ENCODE measurements at regions not wholly inside any gene's neighbourhood (a gene's known extent, or its start where the extent isn't known, plus 50 kb on each side); places are given as distances from the start of the nearest gene placed in this dataset.
"Not testable (repeated sequence)": the region's sequence is repeated elsewhere in the genome, so short reads cannot be mapped to it uniquely, and the experiment has no call there.

- Histone ChIP-seq H3K4me3 (no peak overlapping the region), H3K9me3 (no peaks in the 10 kb centered on the region), H3K4me1 (replicated peaks) (no peaks in the 10 kb centered on the region), H3K27me3 (replicated peaks; ENCODE audit: insufficient read depth) (no peaks in the 10 kb centered on the region), H3K27ac (no peak overlapping the region), H3K36me3 (no peaks in the 10 kb centered on the region)
- 82% methylated on average over 2 of the region's 2 CpGs for WGBS
- no peak for DNase-seq (ENCODE audit: low spot score)
- intact Hi-C loops (cut with DNase I) = no loop called here
- no peak for TF ChIP-seq POLR2A (IDR thresholded peaks at IDR 0.05)
- TF ChIP-seq POLR2AphosphoS5 (IDR thresholded peaks at IDR 0.05) = no peak
- TF ChIP-seq, protein P1, sequence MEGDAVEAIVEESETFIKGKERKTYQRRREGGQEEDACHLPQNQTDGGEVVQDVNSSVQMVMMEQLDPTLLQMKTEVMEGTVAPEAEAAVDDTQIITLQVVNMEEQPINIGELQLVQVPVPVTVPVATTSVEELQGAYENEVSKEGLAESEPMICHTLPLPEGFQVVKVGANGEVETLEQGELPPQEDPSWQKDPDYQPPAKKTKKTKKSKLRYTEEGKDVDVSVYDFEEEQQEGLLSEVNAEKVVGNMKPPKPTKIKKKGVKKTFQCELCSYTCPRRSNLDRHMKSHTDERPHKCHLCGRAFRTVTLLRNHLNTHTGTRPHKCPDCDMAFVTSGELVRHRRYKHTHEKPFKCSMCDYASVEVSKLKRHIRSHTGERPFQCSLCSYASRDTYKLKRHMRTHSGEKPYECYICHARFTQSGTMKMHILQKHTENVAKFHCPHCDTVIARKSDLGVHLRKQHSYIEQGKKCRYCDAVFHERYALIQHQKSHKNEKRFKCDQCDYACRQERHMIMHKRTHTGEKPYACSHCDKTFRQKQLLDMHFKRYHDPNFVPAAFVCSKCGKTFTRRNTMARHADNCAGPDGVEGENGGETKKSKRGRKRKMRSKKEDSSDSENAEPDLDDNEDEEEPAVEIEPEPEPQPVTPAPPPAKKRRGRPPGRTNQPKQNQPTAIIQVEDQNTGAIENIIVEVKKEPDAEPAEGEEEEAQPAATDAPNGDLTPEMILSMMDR (IDR thresholded peaks at IDR 0.05) = no peak
Observed at GRCh38 chr15:95032156-95032555, 800.8 kb downstream of the MCTP2 start.

DNA sequence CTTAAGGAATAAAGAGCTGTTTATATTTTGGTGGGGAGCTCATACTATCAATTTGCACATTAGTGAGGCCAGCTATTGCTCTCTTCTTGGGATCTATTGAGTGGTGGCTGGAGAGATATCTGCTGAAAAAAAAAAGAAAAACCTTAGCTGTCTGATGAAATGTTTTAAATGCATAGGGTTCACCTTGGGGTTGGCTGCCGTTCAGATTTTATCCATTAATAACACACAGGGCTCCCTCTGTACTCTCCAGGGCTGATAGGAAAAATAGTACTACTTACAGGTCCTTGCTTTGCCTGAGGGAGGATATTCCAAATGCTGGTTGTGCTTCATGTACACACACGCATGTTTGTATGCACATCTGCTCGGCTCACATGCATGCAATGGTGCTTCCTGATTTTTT lies 803.7 kb downstream of the MCTP2 start:
- Histone ChIP-seq H3K36me3 (no peaks in the 10 kb centered on the region), H3K27me3 (replicated peaks; ENCODE audit: insufficient read depth) (no peaks in the 10 kb centered on the region), H3K27ac (no peak overlapping the region), H3K4me1 (replicated peaks) (no peaks in the 10 kb centered on the region), H3K9me3 (no peaks in the 10 kb centered on the region), H3K4me3 (no peak overlapping the region)
- WGBS = 66% methylated on average over 3 of the region's 3 CpGs
- intact Hi-C loops (cut with DNase I) = no loop called here
- TF ChIP-seq, protein P1 (IDR thresholded peaks at IDR 0.05) = no peak
- TF ChIP-seq POLR2AphosphoS5 (IDR thresholded peaks at IDR 0.05) (no peak), POLR2A (IDR thresholded peaks at IDR 0.05) (no peak)
- DNase-seq (ENCODE audit: low spot score) = no peak

DNA sequence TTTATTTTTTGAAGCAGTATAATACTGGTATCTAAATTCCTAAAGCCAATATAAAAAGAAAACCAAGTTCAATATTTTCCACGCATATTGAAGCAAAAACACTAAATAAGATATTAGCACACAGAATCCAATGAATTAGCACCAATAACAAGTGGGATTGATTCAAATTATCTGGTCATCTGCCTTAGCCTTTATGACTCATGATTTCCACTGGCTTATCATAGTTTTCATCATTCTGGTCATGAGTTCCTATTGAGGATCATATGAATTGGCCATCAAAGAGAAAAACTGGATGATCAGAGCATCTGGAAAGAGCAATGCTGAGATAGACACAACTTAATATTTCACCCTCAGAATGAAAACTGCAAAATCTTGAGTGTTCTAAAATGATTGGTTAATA lies 809.9 kb downstream of the MCTP2 start:
- Histone ChIP-seq H3K9me3 (no peaks in the 10 kb centered on the region), H3K4me1 (replicated peaks) (no peaks in the 10 kb centered on the region), H3K4me3 (no peak overlapping the region), H3K27ac (no peak overlapping the region), H3K27me3 (replicated peaks; ENCODE audit: insufficient read depth) (no peaks in the 10 kb centered on the region), H3K36me3 (no peaks in the 10 kb centered on the region)
- DNase-seq (ENCODE audit: low spot score) = no peak
- no peak for TF ChIP-seq POLR2AphosphoS5 (IDR thresholded peaks at IDR 0.05)
- TF ChIP-seq, protein P1 (IDR thresholded peaks at IDR 0.05) = no peak
- TF ChIP-seq POLR2A (IDR thresholded peaks at IDR 0.05) = no peak
- intact Hi-C loops (cut with DNase I) = no loop called here
- 94% methylated on average over 1 of the region's 1 CpG for WGBS

DNA sequence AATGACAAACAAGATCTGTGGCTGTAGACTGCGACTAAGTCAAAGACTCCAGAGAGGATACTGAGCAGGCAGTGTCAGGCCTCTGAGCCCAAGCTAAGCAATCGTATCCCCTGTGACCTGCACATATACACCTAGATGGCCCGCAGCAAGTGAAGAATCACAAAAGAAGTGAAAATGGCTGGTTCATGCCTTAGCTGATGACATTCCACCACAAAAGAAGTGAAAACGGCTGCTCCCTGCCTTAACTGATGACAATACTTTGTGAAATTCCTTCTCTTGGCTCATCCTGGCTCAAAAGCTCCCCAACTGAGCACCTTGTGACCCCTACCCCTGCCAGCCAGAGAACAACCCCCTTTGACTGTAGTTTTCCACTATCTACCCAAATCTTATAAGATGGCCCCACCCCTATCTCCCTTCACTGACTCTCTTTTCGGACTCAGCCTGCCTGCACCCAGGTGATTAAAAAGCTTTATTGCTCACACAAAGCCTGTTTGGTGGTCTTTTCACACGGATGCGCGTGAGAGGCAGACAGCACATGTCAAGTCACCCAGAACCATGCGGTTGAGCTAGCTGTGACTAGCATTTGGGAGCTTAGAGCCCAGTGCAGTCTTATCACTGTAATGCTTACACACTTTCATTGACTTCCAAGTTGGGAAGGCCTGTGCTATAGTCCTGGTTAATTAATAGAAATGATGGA lies 812.0 kb downstream of the MCTP2 start:
- H3K9me3 ChIP-seq; H3K27me3 ChIP-seq (replicated peaks; ENCODE audit: insufficient read depth); H3K4me1 ChIP-seq (replicated peaks); intact Hi-C loops (cut with DNase I); H3K4me3 ChIP-seq; DNase-seq (ENCODE audit: low spot score); H3K36me3 ChIP-seq; H3K27ac ChIP-seq: not testable (repeated sequence)
- WGBS = 78% methylated on average over 9 of the region's 9 CpGs

DNA sequence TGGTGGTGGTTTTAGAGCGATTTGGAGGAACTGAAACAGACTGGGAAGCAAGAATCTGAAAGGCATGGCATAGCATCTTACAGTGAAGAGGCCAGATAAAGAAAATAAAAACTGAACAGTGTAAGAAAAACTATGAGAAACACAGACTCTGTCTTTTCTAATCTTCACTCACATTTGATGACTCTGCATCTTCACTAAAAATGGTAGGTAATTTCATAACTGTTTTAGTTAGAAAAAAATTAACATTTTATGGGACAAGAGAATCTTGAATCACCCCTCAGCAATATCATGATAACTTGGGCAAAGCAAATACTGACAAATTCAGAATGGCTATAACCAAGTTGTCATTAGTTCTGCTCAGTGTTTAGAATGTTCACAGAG lies 812.6 kb downstream of the MCTP2 start:
- Histone ChIP-seq H3K27me3 (replicated peaks; ENCODE audit: insufficient read depth) (no peaks in the 10 kb centered on the region), H3K4me1 (replicated peaks) (no peaks in the 10 kb centered on the region), H3K4me3 (no peak overlapping the region), H3K36me3 (no peaks in the 10 kb centered on the region), H3K27ac (no peak overlapping the region), H3K9me3 (no peaks in the 10 kb centered on the region)
- TF ChIP-seq POLR2A (IDR thresholded peaks at IDR 0.05) (no peak), POLR2AphosphoS5 (IDR thresholded peaks at IDR 0.05) (no peak)
- TF ChIP-seq, protein P1 (IDR thresholded peaks at IDR 0.05) = no peak
- DNase-seq (ENCODE audit: low spot score) = no peak
- WGBS = 95% methylated on average over 1 of the region's 1 CpG
- intact Hi-C loops (cut with DNase I) = no loop called here
